GM19239 (cell line): ENCODE measurements at regions not wholly inside any gene's neighbourhood (a gene's known extent, or its start where the extent isn't known, plus 50 kb on each side); places are given as distances from the start of the nearest gene placed in this dataset.
"Not testable (repeated sequence)": the region's sequence is repeated elsewhere in the genome, so short reads cannot be mapped to it uniquely, and the experiment has no call there.

Experiments used
- DNase-seq: peaks from one replicate; pipeline ENCODE4 v3.0.0; 2011; ENCODE audit warnings: low spot score; ENCODE audit not compliant: insufficient read length
- FAIRE-seq: peaks from 2 replicates; lab custom pipeline; 2011; peaks lifted over from hg19 to GRCh38; lab: Jason Lieb, UNC

DNA sequence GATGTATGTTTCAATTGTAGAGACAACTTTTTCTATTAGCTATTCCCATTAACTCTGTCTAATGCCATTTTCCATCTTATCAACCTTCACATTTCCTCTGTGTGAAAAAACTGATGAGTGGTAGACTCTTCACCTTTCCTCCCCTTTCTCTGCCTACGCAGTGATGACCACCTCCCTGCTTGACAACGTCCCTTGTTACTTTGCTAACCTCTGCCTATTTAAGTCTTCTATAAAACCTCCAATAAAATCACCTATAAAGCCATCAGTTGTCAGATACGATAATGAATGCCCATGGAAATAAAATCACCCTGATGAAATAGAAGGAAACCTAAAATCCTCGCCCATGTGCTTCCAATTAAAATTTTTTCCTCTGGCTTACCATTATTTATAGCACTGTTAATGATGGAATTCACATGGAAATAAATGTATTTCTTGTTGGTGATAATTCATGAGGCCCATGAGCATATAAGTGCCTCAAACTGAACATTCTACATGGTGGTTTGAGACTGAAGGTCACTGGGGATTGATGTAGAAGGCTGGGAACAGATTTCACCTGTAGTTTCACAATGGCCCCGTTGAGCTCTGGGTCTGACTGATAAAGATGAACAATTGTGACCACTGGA lies 1454.0 kb upstream of the SEL1L start:
- DNase-seq (no peak), FAIRE-seq (no peak)

DNA sequence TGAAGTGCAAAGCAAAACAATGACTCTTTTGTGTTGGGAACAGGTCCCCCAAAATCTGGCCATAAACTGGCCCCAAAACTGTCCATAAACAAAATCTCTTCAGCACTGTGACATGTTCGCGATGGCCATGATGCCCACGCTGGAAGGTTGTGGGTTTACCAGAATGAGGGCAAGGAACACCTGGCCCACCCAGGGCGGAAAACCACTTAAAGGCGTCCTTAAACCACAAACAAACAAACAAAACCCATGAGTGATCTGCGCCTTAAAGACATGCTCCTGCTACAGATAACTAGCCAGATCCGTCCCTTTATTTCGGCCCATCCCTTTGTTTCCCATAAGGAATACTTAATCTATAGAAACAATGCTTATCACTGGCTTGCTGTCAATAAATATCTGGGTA lies 1460.9 kb upstream of the SEL1L start:
- DNase-seq, FAIRE-seq: not testable (repeated sequence)

DNA sequence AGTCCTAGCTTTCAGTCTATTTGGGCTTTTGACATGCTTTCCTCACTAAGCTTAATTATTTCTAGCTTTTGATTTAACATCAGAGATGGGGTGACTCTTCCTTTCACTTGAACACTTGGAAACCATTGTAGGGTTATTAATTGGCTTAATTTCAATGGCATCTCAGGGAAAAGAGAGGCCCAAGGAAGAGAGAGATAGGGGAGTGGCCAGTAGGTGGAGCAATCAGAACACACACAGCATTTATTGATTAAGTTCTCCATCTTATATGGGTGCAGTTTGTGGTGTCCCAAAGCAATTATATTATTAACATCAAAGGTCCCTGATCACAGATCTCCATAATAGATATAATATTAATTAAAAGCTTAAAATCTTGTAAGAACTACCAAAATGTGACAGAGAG lies 1466.1 kb upstream of the SEL1L start:
- FAIRE-seq (no peak), DNase-seq (no peak)

DNA sequence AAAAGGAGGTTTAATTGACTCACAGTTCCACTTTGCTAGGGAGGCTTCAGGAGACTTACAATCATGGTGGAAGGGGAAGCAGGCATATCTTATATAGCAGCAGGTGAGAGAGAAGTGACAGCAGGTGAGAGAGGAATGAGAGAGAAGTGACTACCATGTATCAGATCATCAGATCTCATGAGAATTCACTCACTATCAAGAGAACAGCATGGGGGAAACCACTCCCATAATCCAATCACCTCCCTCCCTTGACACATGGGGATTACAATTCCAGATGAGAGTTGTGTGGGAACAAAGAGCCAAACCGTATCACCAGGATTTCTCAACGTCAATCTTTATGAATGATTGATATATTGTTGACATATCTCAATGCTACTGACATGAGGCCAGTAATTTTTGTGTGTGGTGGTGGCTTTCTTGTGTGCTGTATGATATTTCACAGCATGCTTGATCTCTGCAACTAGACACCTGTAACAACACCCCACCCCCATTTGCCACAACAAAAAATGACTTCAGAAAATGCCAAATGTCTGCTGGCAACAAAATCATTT lies 1470.9 kb upstream of the SEL1L start:
- no peak for FAIRE-seq

DNA sequence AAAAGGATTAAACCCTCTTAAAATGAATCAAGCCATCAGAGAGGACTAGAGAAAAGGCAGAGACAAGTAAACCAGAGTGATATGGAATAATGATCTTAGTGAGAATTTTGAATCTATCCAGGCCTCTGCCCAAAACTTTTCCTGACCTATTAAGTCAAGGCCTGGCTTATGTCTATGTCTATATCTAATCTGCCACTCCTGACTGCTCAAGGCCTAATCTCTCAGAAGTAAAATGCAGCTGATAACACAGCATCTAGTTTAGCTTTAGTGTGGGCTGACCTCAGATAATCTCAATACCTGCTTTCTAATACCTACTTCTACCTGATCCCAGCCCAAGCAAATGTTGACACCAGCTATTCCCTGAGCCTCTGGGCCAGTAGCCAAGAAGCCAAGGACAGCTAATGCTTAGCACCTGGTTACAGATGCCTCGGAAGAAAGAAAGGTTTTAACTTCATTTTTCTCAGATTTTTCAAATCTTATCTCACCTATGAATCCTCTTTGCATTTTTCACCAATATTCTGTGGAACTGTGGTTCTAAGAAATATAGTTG lies 1472.5 kb upstream of the SEL1L start:
- DNase-seq (no peak), FAIRE-seq (no peak)

More for the DNA sequence above, 1470.9 kb upstream of the SEL1L start:
- no peak for DNase-seq

DNA sequence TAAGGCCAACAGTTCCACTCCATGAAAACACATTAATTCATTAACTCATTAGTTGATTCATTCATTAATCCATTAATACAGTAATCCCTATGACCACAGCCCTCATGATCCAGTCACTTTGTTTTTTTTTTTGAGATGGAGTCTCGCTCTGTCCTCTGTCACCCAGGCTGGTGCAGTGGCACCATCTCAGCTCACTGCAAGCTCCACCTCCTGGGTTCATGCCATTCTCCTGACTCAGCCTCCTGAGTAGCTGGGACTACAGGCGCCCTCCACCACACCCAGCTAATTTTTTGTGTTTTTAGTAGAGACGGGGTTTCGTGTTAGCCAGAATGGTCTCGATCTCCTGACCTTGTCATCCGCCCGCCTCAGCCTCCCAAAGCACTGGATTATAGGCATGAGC lies 1473.4 kb upstream of the SEL1L start:
- FAIRE-seq, DNase-seq: not testable (repeated sequence)

DNA sequence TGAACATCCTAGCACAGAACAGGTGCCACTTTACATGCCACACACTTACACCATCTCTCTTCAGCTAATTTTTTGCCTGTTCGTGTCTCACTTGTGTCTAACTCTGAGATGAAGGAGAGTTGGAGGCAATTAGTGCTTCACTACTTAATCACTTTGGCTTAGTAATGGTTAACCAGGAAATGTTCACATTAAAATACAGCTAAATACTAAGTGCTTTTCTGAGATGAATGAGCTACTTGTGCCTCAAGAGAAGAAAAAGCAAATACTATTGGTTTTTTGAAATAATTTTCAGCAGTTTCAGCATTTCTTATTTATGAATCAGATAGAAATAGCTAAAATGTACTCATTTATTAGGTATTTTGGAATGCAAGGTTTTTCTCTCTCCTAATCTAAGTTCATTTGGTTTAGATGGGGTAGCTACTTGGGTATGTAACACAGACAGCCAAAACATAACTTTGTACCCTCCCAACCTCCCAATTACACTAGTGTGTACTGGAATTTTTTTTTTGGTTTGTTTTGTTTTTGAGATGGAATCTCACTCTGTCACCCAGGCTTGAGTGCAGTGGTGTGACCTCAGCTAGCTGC lies 1474.1 kb upstream of the SEL1L start:
- no peak for FAIRE-seq
- no peak for DNase-seq

DNA sequence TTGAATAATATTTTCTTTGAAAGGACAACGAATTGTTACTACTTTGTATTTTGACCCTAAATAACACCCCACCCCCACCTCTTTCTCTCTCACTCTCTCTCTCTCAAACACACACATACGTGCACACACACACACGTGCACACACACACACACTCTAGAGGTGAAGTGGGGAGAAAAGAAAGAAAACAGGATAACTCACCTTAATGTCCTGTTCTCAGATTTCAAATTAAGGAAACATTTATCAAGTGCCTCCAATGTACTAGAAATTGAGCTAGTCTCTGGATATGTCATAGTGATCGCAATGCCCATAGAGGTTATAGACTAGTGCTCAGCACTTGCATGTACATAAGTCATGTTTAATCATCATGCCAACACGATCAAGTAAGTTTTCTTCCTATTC lies 1483.6 kb upstream of the SEL1L start:
- FAIRE-seq (no peak), DNase-seq (no peak)

DNA sequence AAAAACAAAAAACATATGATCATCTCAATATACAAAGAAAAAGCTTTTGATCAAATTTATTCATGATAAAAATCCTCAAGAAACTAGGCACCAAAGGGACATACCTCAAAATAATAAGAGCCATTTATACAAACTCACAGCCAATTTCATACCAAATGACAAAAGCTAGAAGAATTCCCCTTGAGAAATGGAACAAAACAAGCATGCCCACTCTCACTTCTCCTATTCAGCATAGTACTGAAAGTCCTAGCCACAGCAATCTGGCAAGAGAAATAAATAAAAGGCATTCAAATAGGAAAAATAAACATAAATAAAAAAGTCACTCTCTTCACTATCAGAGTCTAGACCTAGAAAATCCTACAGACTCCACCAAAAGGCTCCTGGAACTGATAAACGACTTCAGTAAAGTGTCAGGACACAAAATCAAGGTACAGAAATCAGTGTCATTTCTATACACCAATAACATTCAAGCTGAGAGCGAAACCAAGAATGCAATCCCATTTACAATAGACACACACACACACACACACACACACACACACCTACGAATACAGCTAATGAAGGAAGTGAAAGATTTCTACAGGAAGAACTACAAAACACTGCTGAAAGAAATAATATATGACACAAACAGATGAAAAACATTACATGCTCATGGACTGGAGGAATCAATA lies 1486.2 kb upstream of the SEL1L start:
- no peak for FAIRE-seq
- no peak for DNase-seq

DNA sequence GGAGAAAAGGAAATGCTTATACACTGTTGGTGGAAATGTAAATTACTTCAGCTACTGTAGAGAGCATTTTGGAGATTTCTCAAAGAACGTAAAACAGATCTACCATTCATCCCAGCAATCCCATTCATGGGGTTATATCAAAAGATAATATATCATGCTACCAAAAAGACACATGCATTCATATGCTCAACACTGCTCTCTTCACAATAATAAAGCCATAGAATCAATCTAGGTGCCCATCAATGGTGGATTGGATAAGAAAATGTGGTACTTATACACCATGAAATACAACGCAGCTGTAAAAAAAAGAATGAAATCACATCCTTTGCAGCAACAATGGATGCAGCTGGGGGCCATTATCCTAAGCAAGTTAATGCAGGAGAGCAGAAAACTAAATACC lies 1487.7 kb upstream of the SEL1L start:
- no peak for FAIRE-seq
- DNase-seq = no peak

DNA sequence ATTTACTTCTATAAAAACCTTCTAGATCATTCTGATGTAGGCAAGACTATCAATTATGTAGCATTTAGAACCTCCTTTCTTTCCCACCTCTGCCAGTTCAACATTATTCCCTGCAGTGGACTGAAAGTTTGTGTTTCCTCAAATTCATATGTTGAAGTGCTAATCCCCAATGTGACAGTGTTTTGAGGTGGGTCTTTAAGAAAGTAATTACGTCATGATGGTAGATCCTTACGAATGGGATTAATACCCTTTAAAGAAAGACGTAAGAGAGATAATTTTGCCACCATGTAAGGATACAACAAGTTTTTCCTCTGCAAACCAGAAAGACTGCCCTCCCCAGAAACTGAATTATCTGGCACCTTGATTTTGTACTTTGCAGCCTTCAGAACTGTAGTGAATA lies 1489.7 kb upstream of the SEL1L start:
- DNase-seq = no peak
- no peak for FAIRE-seq

DNA sequence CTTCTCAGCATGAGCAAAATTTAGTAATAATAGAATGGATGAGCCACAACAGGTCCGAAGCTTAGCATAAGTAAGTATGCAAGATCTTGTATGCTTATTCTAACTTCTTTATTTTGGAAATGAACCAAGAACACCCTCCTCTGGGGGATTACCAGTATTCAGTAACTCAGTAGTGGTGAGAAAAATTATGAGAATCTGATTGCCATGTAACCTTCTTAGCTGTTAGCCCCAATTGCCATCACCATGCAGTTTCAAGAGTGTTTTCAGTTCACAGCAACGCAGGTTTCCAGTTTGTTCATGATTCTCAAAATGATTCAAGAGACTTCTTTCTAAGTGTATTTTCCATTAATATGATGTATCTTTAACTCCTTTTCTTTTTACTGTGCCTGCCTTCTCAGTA lies 1507.6 kb upstream of the SEL1L start:
- DNase-seq (no peak), FAIRE-seq (no peak)

DNA sequence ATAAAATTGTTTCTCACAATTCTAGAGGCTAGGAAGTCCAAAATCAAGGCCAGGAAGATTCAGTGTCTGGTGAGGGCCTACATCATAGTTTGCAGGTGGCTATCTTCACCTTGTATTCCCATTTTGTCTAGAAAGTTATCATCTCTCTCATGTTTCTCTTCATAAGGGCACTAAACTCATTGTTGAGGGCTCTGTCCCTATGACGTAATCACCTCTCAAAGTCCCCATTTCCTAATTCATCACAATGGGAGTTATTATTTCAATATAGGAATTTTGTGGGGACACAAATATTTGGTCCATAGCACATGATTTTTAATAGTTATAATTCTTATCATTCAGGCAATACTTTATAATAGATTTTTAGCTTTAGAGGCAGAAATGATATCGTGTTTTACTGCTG lies 1509.2 kb upstream of the SEL1L start:
- DNase-seq = no peak
- no peak for FAIRE-seq

DNA sequence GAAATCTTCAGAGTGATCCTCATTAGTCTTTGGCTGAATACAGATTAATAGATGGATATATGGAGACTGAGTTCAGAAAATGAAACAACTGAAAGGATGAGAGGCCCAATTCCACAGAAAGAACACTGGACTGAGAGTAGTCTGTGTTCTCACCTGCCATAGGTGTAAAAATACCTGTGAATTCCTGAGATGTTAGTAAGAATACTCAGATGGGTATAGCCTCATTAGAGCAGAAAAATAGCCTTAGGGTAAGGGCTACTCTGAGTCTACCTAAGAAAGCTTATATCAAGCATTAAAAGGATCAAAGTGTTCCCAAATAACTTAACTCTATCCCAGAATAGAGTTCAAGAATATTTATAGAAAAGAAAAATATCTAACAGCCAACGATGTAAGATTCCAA lies 1510.3 kb upstream of the SEL1L start:
- FAIRE-seq (no peak), DNase-seq (no peak)

DNA sequence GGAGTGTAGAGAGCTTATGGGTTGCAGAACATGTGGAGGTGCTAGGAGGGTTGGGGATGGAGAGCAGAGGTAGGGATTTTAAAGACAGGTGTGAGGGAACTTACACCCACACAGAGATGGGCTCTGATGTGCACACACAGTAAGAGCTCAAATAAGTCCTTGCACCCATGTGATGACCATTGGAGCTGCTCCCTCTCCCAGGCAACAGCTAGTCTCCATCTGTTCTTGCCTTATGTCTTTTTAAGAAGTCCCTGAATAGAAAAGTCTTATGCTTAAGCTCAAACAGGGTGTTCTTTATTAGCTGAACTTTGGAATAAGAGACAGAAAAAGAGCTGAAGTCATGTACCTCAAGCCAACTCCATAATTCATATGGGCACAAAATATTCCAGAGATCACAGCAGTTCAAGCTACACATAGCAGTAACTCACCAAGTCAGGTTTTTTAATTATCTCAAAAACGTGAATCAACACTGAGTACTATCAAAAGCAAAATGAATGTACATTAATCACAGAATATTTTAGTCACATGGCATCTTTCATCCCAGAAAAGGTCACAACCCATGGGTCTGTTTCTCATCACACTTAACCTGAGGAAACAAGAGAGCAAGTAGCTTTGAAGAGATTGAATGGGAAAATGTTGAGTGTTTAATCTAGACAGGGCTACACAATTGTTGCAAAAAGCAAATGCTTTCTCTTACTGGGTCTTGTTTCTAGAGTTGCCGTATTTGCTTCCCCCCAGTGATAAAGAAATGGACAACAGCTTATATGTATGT lies 1513.6 kb upstream of the SEL1L start:
- DNase-seq (no peak), FAIRE-seq (no peak)

DNA sequence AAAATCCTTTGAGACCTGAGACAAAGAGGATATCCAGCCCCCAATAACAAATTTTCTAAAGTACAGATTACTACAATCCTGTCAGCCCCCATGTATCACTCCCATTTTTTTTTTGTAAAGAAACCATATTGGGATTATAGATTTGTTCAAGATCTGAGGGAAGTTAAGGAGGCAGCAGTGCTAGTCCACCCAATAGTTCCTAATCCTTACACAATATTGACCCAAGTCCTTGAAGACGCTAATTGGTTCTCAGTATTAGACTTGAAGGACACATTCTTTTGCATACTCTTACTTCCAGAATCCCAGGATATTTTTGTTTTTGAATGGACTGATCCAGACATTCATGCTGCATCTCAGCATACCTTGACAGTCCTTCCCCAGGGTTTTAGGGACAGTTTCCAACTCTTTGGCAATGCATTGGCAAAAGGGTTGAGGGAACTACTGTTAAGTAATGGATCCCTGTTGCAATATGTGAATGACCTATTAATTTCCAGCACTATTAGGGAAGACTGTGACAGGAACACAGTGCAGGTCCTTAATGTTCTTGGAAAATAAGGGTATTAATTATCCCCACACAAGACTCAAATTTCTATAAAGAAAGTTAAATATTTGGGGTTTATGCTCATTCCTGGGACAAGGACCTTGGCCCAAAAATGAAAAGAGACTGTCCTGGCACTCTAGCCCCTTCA lies 1519.5 kb upstream of the SEL1L start:
- DNase-seq = no peak
- FAIRE-seq = no peak

DNA sequence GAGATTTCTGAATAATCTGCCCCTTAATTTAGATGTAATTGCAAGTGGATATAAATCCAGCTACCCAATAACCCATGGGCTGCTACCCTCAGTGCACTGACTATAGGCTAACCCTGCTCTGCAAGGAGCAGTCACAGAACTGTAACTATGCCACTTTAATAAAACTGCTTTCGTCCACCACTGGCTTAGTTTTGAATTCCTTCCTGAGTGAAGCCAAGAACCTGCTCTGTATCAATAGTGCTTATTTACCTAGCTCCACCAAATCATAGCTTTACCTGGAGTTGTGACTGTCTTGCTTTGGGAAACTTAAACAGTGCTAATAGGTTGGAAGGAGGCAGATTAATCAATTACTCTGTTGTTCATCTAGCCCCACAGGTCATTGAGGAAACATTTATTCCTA lies 1524.4 kb upstream of the SEL1L start:
- no peak for FAIRE-seq

DNA sequence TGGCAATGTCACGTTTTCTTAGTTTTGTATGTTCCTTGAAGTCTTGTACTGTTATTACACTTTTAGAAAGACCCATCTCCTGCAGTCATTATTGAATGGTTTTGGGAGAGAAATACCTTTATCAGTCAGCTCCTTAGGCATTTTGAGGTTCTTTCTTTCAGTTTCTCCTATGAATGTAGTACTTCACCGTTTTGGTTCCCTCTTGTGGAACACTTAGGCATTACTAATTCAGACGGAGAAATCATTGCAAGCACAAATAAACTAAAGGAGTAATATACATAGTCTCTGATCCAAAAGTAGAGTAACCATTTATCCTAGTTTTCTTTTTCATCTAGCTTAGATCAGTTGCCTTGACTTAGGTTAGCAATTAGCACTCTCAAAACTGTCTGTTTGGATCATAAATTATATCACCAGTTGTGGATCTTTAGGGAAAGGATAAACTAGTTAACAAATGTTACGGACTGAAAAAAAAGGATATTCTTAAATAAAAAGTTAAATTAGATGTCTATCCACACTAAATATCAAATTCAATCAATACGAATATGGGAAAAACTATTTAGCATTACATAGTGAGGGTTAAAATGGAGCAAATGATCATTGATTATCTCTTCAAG lies 1538.3 kb upstream of the SEL1L start:
- FAIRE-seq (no peak), DNase-seq (no peak)

More for the DNA sequence above, 1524.4 kb upstream of the SEL1L start:
- DNase-seq = no peak

DNA sequence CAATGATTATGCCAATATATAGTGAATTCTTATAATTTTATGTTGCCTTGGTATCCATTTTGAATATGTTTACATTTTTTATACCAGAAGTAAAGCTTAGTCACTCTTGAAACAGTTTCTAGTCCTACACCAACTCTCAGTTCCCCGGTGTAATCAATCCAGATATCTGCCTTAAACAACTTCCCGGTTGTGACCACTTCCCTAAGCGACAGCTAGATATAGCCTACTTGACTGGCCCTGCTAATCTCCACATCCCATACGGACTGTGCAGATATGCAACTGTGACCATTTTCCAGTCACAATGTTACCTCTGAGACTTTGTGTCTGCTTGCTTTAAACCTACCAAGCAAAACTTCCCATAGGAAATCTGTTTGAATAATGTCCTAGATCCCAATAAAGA lies 1551.5 kb upstream of the SEL1L start:
- no peak for FAIRE-seq
- no peak for DNase-seq

DNA sequence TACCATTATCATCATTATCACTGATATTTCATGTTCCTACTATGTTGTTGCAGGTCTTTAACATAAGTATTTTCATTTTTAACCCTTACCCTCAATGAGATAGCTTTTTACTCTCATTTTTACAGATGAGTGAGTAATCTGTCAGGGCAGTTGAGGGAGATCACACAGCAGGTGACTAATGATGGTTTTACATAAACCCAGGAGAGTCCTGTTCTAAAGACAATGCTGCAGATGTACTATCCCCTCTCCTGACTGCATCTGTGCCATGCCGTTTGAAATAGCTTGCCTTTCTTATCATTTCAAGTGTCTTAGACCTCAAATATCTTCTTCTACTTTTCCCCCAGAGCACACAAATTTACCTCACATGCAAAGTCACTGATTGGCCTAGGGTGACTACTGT lies 1552.1 kb upstream of the SEL1L start:
- no peak for FAIRE-seq
- no peak for DNase-seq
